NCI-H82 treated with DMSO at 0.1 percent for 48 hours (cell line): ENCODE measurements at regions not wholly inside any gene's neighbourhood (a gene's known extent, or its start where the extent isn't known, plus 50 kb on each side); places are given as distances from the start of the nearest gene placed in this dataset.

Experiments used
- DNase-seq: peaks from one replicate; lab custom pipeline; 2025; ENCODE audit not compliant: unreplicated experiment; lab: John Stamatoyannopoulos, UW

DNA sequence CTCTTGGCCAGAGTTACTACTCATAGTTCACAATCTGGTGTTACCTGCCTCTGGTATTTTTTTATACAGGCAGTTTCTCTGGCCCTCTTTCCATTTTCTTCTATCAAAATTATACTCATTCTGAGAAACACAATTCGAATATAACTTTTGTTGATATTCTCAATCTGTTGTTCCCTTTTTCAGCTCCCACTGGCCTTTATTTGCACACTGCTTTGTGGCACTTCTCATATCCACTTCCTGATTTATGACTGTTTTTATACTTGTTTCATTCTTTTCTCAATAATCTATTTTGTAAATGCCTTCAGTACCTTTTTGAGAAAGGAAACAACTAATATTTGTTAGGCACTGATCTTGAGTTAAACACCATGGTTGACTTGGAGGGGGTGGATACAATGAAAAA lies 93.8 kb upstream of the HDAC9 start:
- no peak for DNase-seq

DNA sequence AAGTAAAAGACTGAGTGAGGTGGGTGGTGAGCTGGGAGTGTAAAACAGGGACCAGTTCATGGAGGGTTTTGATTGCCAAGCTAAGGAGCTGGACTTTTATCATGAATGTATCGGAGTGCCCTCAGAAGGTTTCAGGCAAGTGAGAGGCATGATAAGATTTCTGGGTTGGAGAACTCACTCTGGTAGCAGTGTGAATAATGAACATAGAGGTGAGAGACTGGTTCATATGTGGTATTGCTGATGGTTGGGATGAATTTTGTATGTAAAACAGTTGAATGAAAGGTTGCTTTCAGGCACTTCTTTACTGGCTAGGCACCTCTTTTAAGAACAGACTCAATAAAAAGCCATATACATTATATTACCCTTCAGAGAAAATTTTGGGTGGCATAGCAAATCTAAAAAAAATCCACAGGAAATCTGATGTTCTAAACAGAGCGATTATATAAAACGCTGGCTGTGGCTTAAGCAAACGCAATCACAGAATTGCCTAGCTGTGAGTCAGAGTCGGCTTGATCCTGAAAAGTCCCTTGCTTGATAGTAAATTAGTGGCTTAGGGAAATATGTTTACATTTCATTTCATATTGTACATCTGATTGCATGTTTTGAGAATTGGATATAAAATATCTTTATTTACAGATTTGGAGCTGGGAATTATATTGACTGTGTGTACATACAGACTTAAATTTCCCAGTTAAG lies 92.9 kb upstream of the HDAC9 start:
- DNase-seq = no peak

DNA sequence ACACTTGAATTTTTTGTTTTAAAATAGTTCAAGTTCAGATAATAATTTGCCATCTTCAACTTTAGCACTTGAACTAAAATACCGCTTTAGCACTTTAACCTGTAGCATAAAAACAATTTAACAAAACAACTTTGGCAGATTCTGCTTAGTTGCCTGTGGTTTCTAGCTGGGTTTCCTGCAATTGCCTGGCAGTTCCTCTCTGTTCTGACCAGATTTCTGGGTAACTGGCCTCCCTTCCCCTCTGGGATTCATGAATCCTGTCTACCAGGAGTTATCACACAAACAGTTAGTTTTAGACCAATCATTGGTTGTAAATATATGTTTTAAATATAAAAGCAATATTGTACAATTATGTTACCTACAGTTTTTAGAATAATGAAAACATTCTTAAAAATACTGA lies 89.8 kb upstream of the HDAC9 start:
- DNase-seq = no peak

DNA sequence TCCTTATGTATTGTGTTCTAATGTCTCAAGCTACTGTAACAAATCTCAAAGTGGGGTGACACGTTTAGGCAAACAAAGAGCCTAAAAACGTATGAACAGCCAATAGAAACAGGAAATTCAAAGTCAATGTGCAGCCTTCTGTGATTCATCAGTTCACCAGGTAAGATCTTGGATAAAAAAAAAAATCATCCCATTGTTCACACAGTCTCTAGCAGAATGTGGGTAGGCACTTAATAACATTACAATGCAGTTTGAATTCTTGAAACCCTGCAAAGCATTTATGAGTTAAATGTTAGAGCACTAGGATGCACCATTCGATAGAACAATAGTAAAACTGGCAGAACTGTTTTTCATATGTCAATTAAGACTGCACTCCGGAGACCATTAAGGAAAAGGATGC lies 88.2 kb upstream of the HDAC9 start:
- no peak for DNase-seq

DNA sequence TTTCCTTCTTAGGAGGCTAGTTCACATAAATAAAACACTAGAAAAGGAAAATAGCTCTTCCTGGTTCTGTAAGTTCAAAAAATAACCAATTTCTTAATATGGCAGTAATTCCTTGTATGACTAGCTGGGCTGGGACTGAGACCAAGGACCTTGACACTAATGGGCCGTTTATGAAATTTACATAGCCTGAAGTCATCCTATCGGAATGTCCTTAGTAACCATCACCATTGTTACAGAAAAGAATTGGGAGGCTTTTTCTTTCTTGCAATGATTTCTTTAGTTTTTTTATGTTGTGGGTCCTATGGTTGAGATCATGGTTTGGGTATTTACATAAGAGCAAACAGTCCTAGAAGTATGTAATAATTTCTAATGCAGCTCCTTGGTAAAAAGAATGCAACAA lies 87.1 kb upstream of the HDAC9 start:
- no peak for DNase-seq

DNA sequence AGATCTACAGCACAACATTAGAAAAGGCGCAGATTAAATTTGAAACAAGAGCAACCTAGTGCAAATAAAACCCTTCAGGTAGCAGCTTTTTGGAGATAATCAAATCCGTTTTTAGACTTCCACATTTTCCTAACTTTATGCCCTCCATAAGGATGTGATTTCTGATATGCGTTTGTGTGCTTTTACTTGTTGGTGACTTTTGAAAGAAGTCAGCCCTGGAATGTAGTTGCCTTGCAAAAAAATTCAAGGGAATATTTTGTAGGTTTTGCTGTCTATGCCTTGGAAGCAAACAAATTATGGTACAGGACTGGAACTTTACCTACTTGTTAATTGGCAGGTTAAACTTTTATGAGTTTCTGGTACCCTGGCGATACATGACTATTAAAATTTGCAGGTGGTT lies 86.7 kb upstream of the HDAC9 start:
- DNase-seq = no peak

DNA sequence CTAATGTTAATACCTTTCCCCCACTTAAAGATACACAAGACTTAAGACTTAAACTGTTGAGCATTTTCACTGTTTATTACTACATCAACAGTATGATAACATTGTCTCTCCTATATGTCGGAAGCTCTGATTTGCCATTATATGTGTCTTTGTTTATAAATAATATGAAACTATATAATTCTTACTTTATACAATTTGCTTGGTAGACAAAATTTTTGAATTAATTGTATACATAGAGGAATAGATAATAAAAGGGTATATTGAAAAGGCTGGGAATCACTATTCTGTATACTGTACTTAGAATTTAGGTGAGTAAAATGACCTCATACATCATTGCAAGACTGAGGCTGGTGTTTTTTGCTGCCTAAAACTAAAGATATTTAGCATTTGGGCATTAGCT lies 82.1 kb upstream of the HDAC9 start:
- no peak for DNase-seq

DNA sequence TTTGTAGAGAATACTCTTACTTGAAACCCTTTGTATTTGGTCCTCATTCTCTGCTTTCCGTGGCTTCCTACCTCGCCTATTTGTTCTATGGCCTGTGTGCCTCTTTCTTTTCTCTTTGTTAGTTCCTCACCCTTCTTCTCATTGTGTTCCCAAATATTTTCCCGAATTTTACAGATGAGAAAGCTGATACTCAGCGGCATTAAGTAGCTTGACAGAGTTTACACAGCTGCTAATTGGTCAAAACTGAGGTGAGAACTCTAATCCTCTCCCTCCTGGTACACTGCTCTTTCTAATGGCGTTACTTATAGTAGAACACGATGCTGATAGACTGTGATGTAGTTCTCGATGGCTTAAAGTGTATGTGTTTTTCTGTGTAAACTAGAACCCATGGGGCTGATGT lies 80.7 kb upstream of the HDAC9 start:
- peak; percentile 76 for DNase-seq

DNA sequence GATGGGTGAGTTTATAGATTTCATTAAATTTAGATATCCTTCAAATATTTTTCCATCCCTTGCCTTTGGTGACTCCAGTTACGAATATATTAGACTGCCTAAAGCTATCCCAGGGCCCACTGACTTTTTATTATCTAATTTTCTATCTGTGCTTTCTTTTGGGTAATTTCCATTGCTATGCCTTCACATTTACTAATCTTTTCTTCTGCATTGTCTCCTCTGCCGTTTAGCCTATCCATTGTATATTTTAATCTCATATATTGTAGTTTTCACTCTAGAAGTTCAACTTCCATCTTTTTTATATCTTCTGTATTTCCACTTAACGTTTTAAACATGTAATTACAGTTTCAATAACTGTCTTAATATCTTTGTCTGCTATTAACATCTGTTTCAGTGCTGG lies 78.6 kb upstream of the HDAC9 start:
- DNase-seq = no peak

DNA sequence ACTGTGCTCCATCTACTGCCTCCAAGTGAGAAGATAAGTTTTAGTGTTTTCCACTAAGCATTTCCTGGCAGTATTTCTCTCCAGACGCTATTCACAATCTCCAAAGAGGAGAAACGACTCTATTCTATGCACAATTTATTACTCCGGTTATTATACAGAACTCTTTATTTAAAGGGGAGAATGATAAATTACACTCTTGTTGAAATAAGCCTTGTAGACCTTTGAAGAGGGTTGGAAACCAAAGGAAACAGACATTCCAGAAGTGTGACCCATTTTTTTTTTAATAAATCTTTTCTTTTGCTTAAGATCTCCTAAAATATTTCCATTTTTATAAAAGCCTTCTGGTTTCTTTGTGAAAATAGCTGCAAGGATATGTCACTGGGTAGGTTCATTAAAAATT lies 76.1 kb upstream of the HDAC9 start:
- no peak for DNase-seq

DNA sequence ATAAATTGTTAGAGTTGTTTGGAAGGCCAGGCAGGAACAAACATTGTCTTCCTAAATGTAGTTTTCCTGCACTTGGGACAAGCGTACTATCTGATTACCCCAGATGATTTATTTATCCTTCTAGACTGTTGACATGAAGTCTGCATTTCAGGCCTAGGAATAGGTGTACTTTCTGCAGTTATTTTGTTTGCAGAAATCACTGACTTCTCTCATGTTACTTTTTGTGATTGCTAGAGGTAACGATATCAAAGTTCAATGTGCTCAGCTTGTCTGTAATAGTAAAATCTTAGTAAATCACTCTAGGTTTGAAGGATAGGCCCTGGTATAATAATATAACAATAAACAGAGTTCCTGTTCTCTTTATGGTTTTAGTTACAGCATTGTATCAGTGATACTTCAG lies 75.4 kb upstream of the HDAC9 start:
- DNase-seq = no peak

DNA sequence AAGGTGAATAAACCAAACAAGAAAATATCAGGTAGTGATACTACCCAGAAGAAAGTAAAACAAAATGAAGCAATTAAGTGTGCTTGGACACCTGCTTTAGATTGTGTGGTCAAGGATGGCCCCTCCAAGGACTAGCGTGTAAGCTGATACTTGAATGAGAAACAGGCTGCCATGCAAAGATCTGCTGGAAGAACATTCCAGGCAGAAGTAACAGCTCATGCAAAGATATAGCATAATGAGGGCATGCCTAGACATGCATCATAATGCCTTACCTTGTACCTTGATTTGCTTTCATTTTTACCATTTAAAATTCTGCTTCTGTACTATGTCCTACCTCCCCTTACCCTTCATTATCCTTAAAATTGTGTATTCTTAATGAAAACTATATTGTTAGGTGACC lies 74.8 kb upstream of the HDAC9 start:
- no peak for DNase-seq

DNA sequence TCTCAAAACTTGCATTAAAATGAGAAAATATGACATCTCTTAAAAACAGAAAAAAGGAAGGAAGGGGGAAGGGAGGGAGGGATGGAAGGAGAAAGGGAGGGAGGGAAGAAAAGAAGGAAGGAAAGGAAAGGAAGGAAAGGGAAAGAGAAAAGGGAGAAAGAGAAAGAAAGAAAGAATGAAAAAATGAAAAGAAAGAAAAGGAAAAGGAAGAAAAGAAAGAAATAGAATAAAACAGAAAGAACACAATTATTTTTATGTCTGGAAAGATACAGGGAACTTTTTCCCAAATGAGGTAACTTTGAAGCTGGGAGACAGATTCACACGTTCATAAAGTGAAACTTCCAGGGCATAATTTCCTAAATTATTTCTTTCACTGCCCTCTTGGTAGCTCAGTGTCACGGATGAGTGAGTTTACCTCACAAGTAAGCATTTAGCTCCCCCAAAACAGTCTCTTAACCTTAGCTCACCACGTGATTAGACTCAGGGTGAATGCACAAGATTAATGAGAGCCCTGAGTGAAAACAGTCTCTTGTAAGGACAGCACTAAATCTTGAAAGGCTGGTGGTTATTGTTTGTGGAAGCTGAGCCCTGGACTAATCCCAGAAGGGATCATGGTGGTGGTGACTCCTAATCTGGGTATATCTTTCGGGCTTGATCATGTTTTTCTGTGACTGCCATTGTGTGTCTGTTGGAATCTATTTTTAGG lies 74.1 kb upstream of the HDAC9 start:
- peak; percentile 88 for DNase-seq

DNA sequence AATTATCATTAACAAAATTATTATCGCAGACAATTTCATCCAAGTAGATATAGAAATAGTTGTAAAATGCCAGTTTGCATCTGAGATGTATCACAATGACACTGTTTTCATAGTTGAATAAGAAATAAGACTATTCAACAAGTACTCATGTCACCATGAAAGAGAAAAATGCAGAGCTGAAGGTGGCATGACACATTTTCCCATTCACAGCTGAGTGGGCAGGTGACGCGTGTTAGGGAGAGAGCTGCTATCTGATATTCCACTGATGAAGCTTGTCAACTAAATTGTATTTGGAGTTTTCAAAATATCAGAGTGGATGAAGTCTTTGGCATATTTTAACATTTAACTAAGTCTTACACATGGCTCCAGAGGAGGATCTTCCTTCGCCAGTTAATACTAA lies 70.3 kb upstream of the HDAC9 start:
- no peak for DNase-seq

DNA sequence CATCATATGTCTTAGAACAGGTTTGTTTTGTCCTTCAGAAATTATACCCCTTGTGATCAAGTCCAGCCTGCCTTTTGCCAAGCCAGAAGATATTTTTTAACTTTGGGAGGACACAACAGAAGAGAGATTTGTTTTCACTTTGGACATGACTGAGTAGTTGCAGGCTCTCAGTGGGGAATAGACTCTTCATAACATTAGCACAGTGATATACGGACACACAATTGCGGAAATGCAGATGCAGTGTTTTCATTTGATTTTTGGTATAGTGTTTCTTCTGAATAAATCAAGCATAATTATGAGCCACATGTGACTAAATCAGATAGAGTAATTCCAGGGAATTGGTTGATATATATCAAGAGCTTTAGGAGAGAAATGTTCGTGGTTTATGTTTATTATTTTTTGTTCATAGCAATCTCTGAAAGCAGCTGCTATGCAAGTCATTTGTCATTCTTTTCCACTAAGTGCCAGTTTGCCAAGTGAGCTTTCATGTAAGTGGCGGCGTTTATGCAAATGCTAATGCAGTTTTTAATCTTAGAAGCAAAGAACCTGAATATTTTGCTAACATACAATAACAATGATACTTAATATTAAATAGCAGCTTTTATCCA lies 69.6 kb upstream of the HDAC9 start:
- no peak for DNase-seq

DNA sequence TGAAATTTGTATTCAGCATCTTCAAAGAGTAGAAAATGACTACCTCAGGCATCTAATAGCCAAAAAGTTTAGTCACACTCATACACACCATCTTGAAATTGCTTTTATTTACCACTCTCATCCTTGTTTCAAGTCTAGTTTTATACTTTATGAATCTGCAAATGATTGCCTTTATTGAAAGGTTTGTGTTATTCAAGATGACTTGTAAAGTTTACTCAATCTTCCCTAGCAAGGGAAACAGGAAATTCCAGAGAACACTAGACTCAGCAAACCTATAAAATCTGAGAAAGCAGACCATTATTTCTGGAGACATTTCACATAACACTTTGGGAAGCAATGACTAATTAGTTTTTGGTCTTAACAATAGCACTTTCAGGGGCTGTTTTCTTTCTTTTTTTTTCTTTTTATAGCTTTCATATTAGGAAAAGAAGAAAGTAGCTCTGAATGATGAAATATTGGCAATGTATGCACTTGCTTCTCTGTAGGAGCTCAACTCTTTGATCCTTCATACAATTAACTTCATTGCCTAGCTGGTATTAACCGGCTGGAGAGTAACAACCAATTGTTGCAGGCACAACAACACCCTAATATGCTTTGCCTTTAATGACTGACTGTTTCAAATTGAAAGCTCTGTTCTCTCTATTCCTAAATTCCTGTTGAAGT lies 68.9 kb upstream of the HDAC9 start:
- DNase-seq = no peak

DNA sequence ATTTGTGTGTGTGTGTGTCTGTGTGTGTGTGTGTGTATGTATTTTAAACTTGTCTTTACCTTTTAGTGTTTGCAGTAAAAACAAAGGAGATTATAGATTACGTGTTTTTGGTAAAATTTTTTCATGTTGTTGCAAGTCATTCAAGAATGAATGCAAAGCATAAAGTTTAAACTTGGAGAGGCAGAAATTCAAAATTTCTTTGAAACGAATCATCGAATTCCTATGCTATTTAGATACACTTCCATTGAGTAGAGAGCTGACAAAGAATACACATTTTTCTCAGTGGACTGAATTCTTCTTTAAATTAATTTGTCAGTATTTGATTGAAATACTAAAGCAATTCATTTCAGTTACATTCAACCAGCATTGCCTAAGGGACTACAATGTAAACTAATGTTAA lies 66.0 kb upstream of the HDAC9 start:
- no peak for DNase-seq

DNA sequence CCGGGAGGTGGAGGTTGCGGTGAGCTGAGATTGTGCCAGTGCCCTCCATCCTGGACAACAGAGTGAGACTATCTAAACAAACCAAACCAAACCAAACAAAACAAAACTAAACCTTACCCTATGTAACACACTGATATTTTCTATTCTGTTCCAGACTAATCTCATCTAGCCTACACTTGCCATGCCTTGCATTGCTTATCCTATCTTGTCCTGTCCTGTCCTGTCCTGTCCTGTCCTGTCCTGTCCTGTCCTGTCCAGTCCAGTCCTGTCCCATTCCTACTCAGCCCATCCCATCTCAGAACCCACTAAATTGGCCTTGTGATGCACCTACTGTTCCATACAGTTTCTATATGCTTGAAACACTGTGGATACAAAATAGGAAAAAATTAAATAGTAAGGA lies 64.7 kb upstream of the HDAC9 start:
- DNase-seq = no peak

DNA sequence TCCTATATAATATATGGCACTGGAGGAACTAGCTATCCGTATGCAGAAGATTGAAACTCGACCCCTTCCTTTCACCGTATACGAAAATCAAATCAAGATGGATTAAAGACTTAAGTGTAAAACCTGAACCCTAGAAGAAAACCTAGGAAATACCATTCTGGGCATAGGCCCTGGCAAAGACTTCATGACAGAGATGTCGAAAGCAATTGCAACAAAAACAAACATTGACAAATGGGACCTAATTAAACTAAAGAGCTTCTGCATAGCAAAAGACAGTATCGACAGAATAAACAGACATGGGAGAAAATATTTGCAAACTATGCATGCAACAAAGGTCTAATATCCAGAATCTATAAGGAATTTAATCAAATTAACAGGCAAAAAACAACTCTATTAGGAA lies 61.4 kb upstream of the HDAC9 start:
- DNase-seq = no peak

DNA sequence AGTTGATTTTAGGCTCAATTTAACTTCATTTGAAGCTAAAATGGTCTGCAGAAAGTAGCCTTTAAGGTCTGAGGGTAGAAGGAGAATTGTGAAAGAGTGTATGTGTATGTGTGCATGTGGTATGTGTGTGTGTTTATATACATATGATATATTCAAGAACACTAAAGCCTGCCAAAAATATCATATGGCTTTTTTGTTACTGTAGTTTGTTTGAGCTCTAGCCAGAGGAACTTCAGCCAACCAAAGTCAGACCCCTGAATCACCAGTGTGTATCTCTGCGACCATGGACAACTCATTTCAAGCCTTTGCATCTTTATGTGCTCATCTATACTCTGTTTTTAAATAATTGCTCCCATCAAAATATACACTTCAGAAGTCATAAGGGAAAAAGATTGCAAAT lies 58.4 kb upstream of the HDAC9 start:
- DNase-seq = no peak

DNA sequence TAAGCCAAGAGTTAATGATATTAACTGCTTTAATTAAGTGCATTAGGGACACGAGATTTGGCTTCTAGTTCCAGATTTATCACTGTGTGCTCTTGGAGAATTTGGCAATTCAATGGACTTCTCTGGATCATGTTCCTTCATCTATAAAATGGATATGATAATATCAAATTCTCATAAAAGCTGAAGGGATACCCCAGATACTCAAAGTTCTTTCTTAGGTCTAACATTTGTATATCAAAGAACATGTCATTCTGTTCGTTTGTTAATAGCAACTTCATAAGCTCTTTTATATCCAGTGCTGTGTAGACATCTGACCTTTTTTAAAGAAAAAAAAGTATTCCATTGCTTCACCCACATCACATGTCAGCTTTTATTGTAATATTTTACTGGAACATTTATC lies 54.6 kb upstream of the HDAC9 start:
- no peak for DNase-seq

DNA sequence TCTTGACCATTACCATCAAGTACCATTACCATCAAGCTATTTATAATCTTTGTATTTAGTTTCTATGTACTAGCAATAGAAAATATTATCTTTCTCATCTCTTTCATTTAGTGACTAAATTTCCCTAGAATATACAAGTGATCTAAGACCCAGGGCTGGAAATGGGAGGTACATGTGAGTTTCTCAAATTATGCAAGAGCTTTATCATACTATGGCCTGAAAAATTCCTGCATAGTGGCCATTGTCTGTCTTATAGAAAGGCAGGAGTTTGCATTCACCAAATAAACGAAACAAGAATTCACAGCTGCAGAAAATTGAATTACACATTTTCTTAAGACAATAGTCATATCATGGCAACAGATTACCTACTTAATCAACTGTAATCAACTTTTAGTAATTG lies 50.7 kb upstream of the HDAC9 start:
- DNase-seq = no peak
